H9 (cell line): ENCODE measurements at regions not wholly inside any gene's neighbourhood (a gene's known extent, or its start where the extent isn't known, plus 50 kb on each side); places are given as distances from the start of the nearest gene placed in this dataset.

Experiments
- DNase-seq: peaks from one replicate; pipeline ENCODE4 v3.0.0-alpha.2; 2017
- H2AFZ ChIP-seq: one replicate; pipeline ENCODE4 v1.6.1; 2013; ENCODE audit warnings: mild to moderate bottlenecking, low read length, control low read depth, moderate library complexity
- H2AK5ac ChIP-seq: 2 replicates; pipeline ENCODE4 v1.6.1; 2013; ENCODE audit warnings: low read length, control low read depth, mixed read lengths; ENCODE audit not compliant: insufficient read length
- H2BK120ac ChIP-seq: one replicate; pipeline ENCODE4 v1.6.1; 2013; ENCODE audit warnings: low read depth, mild to moderate bottlenecking, low read length, control low read depth, inconsistent platforms; ENCODE audit not compliant: poor library complexity, severe bottlenecking
- H2BK12ac ChIP-seq: 2 replicates; pipeline ENCODE4 v1.6.1; 2013; ENCODE audit warnings: low read length, control low read depth, mixed read lengths, low read depth; ENCODE audit not compliant: insufficient read length
- H2BK15ac ChIP-seq: 2 replicates; pipeline ENCODE4 v1.6.1; 2013; ENCODE audit warnings: low read depth, low read length, control low read depth
- H2BK20ac ChIP-seq: one replicate; pipeline ENCODE4 v1.6.1; 2013; ENCODE audit warnings: low read depth, mild to moderate bottlenecking, low read length, control low read depth, inconsistent platforms; ENCODE audit not compliant: poor library complexity, severe bottlenecking
- H2BK5ac ChIP-seq: 2 replicates; pipeline ENCODE4 v1.6.1; 2013; ENCODE audit warnings: low read length, control low read depth, mixed read lengths; ENCODE audit not compliant: insufficient read length
- H3K14ac ChIP-seq: 2 replicates; pipeline ENCODE4 v1.6.1; 2013; ENCODE audit warnings: low read length, control low read depth; ENCODE audit not compliant: insufficient read depth
- H3K18ac ChIP-seq: 2 replicates; pipeline ENCODE4 v1.6.1; 2013; ENCODE audit warnings: low read depth, mild to moderate bottlenecking, mixed read lengths, low read length, control low read depth; ENCODE audit not compliant: insufficient read length
- H3K23ac ChIP-seq: 2 replicates; pipeline ENCODE4 v1.6.1; 2013; ENCODE audit warnings: low read length, control low read depth, mixed read lengths, low read depth; ENCODE audit not compliant: insufficient read length
- H3K23me2 ChIP-seq: 2 replicates; pipeline ENCODE4 v1.6.1; 2013; ENCODE audit warnings: low read depth, mild to moderate bottlenecking, mixed read lengths, low read length, control low read depth; ENCODE audit not compliant: insufficient read length, poor library complexity, severe bottlenecking
- H3K27ac ChIP-seq: 2 replicates; pipeline ENCODE4 v1.5.1; 2013; ENCODE audit warnings: low read length, control low read depth, mixed read lengths, low read depth; ENCODE audit not compliant: insufficient read length
- H3K27me3 ChIP-seq: 2 replicates; pipeline ENCODE4 v1.6.1; 2013; ENCODE audit warnings: low read length, control low read depth, inconsistent platforms; ENCODE audit not compliant: insufficient read depth
- H3K4ac ChIP-seq: 2 replicates; pipeline ENCODE4 v1.6.1; 2013; ENCODE audit warnings: low read depth, mild to moderate bottlenecking, control low read depth, inconsistent platforms, low read length, moderate library complexity
- H3K4me1 ChIP-seq: 2 replicates; pipeline ENCODE4 v1.6.1; 2013; ENCODE audit warnings: low read length, control low read depth, inconsistent platforms; ENCODE audit not compliant: insufficient read depth
- H3K4me2 ChIP-seq: 2 replicates; pipeline ENCODE4 v1.6.1; 2013; ENCODE audit warnings: low read length, control low read depth, mixed read lengths; ENCODE audit not compliant: insufficient read length, insufficient read depth
- H3K56ac ChIP-seq: 2 replicates; pipeline ENCODE4 v1.6.1; 2013; ENCODE audit warnings: low read depth, mild to moderate bottlenecking, mixed read lengths, low read length, control low read depth; ENCODE audit not compliant: insufficient read length
- H3K79me1 ChIP-seq: 2 replicates; pipeline ENCODE4 v1.6.1; 2013; ENCODE audit warnings: low read depth, mild to moderate bottlenecking, moderate library complexity, low read length, control low read depth, inconsistent platforms; ENCODE audit not compliant: insufficient read depth, poor library complexity, severe bottlenecking
- H3K79me2 ChIP-seq: 2 replicates; pipeline ENCODE4 v1.6.1; 2013; ENCODE audit warnings: low read length, control low read depth, inconsistent platforms; ENCODE audit not compliant: insufficient read depth
- H3K9ac ChIP-seq: 2 replicates; pipeline ENCODE4 v1.6.1; 2013; ENCODE audit warnings: low read length, control low read depth, mixed read lengths; ENCODE audit not compliant: insufficient read length; ENCODE audit errors: extremely low read depth
- H3K9me3 ChIP-seq: one replicate; pipeline ENCODE4 v1.6.1; 2013; ENCODE audit warnings: low read depth, low read length, inconsistent platforms; ENCODE audit not compliant: control insufficient read depth
- H3T11ph ChIP-seq: one replicate; pipeline ENCODE4 v1.6.1; 2013; ENCODE audit warnings: mild to moderate bottlenecking, low read length, control low read depth, inconsistent platforms
- H4K20me1 ChIP-seq: one replicate; pipeline ENCODE4 v1.6.1; 2013; ENCODE audit not compliant: control insufficient read depth, insufficient read length, insufficient read depth
- H4K5ac ChIP-seq: 2 replicates; pipeline ENCODE4 v1.6.1; 2013; ENCODE audit warnings: low read depth, mild to moderate bottlenecking, mixed read lengths, low read length, control low read depth; ENCODE audit not compliant: insufficient read length
- H4K8ac ChIP-seq: replicated peaks from 2 replicates; pipeline ENCODE4 v1.6.1; 2013; ENCODE audit warnings: low read length, control low read depth, mixed read lengths, low read depth; ENCODE audit not compliant: insufficient read length
- H4K91ac ChIP-seq: 2 replicates; pipeline ENCODE4 v1.6.1; 2013; ENCODE audit warnings: low read depth, mild to moderate bottlenecking, moderate library complexity, mixed read lengths, low read length, control low read depth; ENCODE audit not compliant: insufficient read length
- H3K27ac Mint-ChIP-seq, 3 experiments: 2 replicates in 2 of 3; 3 replicates in 1 of 3; pipeline ENCODE4 v1.8.0; 2020 to 2021; ENCODE audit warnings: mixed read lengths in 3 of 3, mild to moderate bottlenecking in 1 of 3, moderate library complexity in 1 of 3
- H3K27me3 Mint-ChIP-seq: 2 replicates; pipeline ENCODE4 v1.8.0; 2021; ENCODE audit warnings: low read depth, mild to moderate bottlenecking, moderate library complexity, mixed read lengths
- H3K36me3 Mint-ChIP-seq, 3 experiments: 2 replicates in 2 of 3; 3 replicates in 1 of 3; pipeline ENCODE4 v1.8.0; 2020 to 2021; ENCODE audit warnings: low read depth in 3 of 3, mixed read lengths in 3 of 3; ENCODE audit not compliant: insufficient read depth in 1 of 3
- H3K4me1 Mint-ChIP-seq, 2 experiments: 2 replicates each; pipeline ENCODE4 v1.8.0; 2020; ENCODE audit warnings: mixed read lengths in 2 of 2
- H3K4me3 Mint-ChIP-seq, 2 experiments: 2 replicates in 1 of 2; 3 replicates in 1 of 2; pipeline ENCODE4 v1.8.0; 2020 to 2021; ENCODE audit warnings: mild to moderate bottlenecking in 2 of 2, mixed read lengths in 2 of 2, moderate library complexity in 1 of 2
- H3K9me3 Mint-ChIP-seq, 2 experiments: 2 replicates in 1 of 2; 3 replicates in 1 of 2; pipeline ENCODE4 v1.8.0; 2020; ENCODE audit warnings: mild to moderate bottlenecking in 2 of 2, mixed read lengths in 2 of 2, moderate library complexity in 1 of 2
- CTCF ChIP-seq: fragments of 200-600 bp; sonication (generic); conservative IDR thresholded peaks from 3 replicates; pipeline ENCODE4 v1.8.0; 2021; ENCODE audit warnings: antibody characterized with exemption, mild to moderate bottlenecking
- WGBS: extraction: QIAGEN DNeasy Blood & Tissue Kit; methylation state at CpG from one replicate; pipeline ENCODE4 v1.1.7; 2013; ENCODE audit warnings: missing lambda C conversion rate, low lambda C conversion rate, mixed read lengths; ENCODE audit not compliant: insufficient read length; ENCODE audit errors: extremely low coverage; 5-methylcytosine and 5-hydroxymethylcytosine counted together

- DNase-seq, result no peak
- H3K23me2 ChIP-seq, result no peaks in the 10 kb centered on the region
- H2BK5ac ChIP-seq, result no peak overlapping the region
- H4K5ac ChIP-seq, result no peak overlapping the region
- no peaks in the 10 kb centered on the region for H3K79me2 ChIP-seq
- no peak overlapping the region for H2AFZ ChIP-seq
- no peaks in the 10 kb centered on the region for H3K79me1 ChIP-seq
- H3K36me3 Mint-ChIP-seq, result peaks cover 0 to 2% (median 2%) of the 10 kb centered on the region in 3 experiments; a peak in 1 of 7 replicates
- no peak overlapping the region for H4K91ac ChIP-seq
- H2AK5ac ChIP-seq, result no peak overlapping the region
- H3K27ac Mint-ChIP-seq, result no peak overlapping the region
- no peak overlapping the region for H2BK20ac ChIP-seq
- no peak overlapping the region for H3K27ac ChIP-seq
- no peak overlapping the region for H3K23ac ChIP-seq
- no peak overlapping the region for H3T11ph ChIP-seq
- H2BK15ac ChIP-seq, result no peak overlapping the region
- WGBS, result no CpG with 5 or more reads among the region's 2 CpGs
- H3K4me2 ChIP-seq, result no peak overlapping the region
- no peak overlapping the region for H3K14ac ChIP-seq
- no peaks in the 10 kb centered on the region for H3K27me3 ChIP-seq
- no peaks in the 10 kb centered on the region for H3K9me3 ChIP-seq
- H2BK120ac ChIP-seq, result no peak overlapping the region
- peaks cover 5 to 8% of the 10 kb centered on the region in 2 experiments for H3K9me3 Mint-ChIP-seq
- no peak overlapping the region for H2BK12ac ChIP-seq
- no peak for TF ChIP-seq CTCF
- H3K27me3 Mint-ChIP-seq, result peaks cover 2% of the 10 kb centered on the region; the same call in 1 of the 2 replicates
- no peaks in the 10 kb centered on the region for H3K4me1 ChIP-seq
- H4K20me1 ChIP-seq, result no peaks in the 10 kb centered on the region
- H3K56ac ChIP-seq, result no peak overlapping the region
- peaks cover 4 to 12% of the 10 kb centered on the region in 2 experiments; a peak in 3 of 4 replicates for H3K4me1 Mint-ChIP-seq
- no peak overlapping the region for H3K9ac ChIP-seq
- no peak overlapping the region for H3K4me3 Mint-ChIP-seq
- H3K18ac ChIP-seq, result no peak overlapping the region
- no peak overlapping the region for H3K4ac ChIP-seq
- no peak overlapping the region for H4K8ac ChIP-seq
Measured at GRCh38 chr10:125401462-125401861, 241.1 kb upstream of the CTBP2 start.
